LoVo (cell line): ENCODE measurements at regions not wholly inside any gene's neighbourhood (a gene's known extent, or its start where the extent isn't known, plus 50 kb on each side); places are given as distances from the start of the nearest gene placed in this dataset.

Experiments used
- DNase-seq: peaks from one replicate; pipeline ENCODE4 v3.0.0-alpha.2; 2016; ENCODE audit warnings: low spot score

GRCh38 chr5:116685069-116685468, 110.4 kb upstream of the SEMA6A start:
- no peak for DNase-seq

DNA sequence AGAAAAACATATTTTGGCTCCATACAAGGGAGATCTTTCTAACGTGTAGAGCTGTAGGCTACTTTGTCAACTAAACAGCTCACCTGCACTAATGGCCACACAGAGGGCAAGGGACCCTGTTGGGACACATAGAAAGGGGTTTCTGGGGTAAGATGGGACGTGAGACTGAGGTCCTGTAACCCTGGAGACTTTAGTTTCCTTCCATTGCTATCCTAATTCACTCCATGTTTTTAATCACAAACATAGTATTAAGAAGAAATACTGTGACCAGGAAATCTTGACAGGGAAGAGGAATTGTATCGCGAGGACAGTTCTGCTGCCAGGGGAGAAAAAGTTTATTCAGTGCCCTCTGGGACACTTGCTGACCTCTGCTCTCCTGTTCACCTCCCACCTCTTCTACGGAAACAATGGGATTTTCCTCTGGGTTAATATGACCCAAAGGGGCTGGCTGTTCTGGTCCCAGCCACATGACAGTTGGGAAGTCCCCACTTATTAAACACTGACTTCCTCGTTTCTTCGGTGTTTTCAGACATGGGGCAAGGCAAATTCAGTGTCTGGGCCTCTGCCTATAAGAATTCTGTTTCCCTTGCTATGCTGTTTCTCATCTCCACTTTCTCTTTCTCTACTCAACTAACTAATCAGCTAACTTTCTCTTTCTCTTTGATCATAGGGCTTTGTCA, 106.9 kb upstream of the SEMA6A start:
- no peak for DNase-seq

- DNase-seq: no peak
These were observed 100.9 kb upstream of the SEMA6A start for GRCh38 chr5:116675626-116675910.

GRCh38 chr5:116674881-116675625, 100.4 kb upstream of the SEMA6A start:
- DNase-seq: no peak

DNA sequence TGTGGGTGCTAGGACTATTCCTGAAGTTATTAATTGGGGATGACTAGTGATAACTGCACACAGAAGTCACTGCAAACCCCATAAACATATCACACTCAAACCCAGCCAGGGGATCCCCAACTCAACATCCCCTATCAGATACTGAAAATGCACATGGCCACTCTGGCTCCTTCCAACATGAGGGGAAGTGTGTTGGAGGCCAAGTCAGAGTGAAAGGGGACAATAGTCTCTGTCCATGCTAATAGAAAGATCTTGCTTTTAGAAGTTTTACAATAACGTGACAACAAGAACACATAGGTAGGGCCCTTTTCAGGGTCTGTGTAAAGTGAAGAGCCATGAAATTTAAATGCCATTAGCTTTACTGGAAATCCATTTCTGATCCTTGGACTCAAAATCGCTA, 98.8 kb upstream of the SEMA6A start:
- DNase-seq: no peak

- DNase-seq: no peak
These were observed 97.6 kb upstream of the SEMA6A start for GRCh38 chr5:116672203-116672602.

GRCh38 chr5:116671211-116671736, 96.7 kb upstream of the SEMA6A start:
- no peak for DNase-seq

DNA sequence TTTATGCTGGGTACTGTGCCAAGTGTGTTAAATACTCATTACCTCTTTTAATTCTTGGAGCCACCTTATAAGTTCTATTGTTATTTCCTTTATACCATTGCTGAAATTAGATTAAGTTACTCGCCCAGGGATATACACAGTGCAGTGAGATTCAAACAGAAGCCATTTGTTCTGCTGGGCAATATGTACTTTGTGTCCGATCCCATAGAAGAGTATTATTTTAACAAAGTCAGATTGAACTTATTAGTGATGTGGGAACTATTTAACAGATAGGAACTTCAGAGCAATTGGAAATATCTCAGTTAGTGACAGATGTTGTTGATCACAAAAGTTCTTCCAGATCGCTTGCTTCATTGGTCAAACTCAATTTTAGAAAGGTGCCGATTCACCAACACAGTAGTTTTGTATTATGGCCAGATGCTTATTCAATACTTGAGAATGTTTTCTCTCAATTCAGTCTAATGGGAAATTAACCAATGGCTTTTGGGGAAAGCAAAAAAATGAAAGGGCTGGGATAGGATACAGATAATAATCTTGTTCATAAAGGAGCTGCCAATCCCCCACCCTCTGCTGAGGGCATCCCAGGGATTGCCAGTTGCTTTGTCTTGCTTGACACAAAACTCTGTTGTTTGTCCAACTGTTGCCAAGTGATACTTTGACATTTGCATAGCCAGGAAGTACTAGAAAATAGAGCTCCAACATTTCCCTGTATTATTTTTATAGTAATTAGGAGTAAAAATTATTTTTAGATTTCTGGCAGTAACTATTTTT, 94.8 kb upstream of the SEMA6A start:
- no peak for DNase-seq

- DNase-seq: no peak
These were observed 93.8 kb upstream of the SEMA6A start for GRCh38 chr5:116668390-116668789.

GRCh38 chr5:116666901-116667300, 92.3 kb upstream of the SEMA6A start:
- DNase-seq: no peak

DNA sequence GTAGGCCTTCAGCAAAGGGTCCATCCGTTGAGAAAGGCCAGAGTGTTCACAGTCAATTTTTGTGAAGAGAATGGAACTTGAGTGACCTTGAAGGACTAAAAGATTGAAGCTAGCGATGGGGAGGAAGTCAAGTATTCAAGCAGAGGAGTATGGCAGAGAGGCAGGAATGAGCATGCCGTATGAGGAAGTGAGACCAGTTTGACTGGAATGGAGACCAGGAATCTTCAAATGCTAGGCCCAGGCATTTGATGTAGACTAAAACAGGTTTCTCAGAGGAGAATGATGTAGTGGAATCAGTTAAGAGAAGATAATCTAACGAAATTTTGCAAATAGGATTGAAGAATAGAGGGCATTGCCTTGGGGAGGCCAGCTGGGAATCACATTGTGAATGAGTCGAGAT, 90.4 kb upstream of the SEMA6A start:
- no peak for DNase-seq

- no peak for DNase-seq
These were observed 88.5 kb upstream of the SEMA6A start for GRCh38 chr5:116663081-116663480.

DNA sequence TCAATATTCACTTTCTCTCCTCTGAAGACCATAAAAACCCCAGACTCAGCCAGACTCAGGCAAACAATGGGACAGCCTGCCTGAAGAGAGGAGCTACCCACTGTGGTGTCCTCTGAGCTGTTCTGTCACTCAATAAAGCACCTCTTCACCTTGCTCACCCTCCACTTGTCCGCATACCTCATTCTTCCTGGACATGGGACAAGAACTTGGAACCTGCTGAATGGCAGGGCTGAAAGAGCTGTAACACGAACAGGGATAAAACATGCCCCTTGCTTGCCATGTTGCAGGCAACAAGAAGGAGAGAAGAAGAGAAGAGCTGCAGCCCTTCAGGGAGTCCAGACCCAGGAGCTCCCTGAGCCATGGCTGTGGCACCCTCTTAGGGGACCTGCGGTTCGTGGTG, 86.8 kb upstream of the SEMA6A start:
- DNase-seq: no peak

GRCh38 chr5:116660929-116661328, 86.3 kb upstream of the SEMA6A start:
- DNase-seq: no peak

DNA sequence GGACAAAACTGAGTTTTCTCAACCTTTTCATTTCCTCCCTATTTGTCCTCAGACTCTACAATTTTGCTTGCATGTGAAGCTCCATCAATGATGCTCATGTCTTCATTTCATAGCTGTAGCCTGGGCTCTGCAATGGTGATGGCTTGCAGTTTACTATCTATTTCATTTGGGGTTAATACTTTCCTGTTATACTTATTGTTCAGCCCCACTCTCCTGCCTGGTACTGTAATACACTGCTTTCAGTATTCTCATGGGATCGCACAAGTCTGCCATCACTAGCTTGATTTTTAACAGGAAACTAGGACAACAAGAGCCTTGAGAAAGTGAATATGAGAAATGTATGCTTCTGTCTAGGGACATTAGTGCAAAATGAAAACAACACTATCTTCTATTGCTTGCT, 84.2 kb upstream of the SEMA6A start:
- DNase-seq: no peak

DNA sequence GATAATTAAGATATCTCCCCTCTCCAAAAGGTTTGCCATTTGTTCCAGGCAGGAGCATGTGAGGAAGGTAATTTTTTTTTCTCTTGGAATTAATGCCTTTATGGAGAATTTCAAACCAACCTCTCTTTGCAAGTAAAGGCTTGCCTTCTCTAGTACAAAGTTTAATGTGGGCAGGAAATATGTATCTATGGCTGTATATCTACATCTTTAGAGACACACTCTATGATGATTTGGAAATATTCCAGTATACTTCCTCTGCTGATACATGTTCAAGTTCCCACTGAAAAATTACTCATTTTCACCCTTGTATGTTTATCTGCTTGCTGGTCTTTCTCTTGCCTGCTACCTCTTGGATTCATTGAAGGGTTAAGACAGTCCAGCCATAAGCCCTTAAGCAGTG, 83.5 kb upstream of the SEMA6A start:
- no peak for DNase-seq

GRCh38 chr5:116655431-116655830, 80.8 kb upstream of the SEMA6A start:
- DNase-seq: no peak

DNA sequence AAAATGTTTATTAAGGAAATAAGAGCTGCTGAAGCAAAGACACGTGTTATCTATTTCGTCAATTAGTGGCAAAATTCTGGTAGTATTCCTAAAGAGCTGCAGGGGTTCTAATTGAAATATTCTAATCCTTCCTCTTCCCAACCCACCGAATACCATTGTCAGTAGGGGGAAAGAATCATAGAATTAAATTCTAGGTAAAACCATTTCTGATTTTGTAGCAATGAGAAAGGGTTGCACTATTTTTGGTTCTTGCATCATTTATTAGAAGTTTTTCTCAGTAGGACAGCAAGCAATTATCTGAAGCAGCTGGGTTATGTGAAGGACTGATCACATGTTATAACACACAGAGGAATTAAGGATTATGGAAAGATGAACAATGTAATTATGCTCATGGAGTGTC, 80.3 kb upstream of the SEMA6A start:
- no peak for DNase-seq

DNA sequence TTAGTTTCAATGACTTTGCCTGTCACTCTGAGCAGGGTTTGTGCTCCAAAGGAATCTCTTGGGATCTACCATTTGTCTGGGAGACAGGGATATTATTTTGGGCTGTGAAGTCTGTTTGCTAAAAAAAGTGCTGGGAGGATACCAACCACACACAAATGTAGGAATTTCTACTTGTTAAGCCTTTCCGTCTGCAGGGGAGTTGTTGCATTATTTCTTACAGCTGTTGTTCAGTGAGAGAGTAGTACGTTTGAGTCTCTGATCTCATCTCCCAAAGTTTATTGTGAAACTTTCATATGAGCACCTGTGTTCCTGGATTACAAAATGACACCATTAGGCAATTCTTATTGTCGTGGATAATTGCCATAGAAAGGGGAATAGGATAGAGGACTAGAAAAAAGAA, 78.3 kb upstream of the SEMA6A start:
- no peak for DNase-seq

DNA sequence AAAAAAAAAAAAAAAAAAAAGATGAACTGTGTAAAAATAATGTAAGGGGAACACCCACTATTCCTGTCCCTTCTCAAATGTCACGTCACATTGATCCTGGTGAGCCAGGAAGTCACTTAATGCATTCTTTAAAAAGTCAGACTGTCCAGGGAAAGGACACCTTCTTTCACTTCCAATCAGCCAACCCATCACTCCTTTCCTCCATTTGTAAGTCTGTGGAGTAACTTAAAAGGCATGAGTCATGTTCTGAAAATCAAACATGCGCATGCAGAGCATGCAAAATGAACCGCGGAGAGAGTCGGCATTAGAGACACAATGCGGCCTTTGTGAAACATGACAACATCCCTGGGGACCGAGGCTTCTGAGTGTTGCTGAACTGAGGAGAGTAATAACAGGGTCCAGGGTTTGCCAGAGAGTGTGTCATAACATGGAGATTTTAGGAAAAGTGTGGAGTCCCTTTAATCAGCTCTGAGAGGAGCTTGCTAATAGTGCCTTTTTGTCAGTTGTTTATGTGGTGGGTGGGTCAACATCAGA, 77.6 kb upstream of the SEMA6A start:
- DNase-seq: no peak

DNA sequence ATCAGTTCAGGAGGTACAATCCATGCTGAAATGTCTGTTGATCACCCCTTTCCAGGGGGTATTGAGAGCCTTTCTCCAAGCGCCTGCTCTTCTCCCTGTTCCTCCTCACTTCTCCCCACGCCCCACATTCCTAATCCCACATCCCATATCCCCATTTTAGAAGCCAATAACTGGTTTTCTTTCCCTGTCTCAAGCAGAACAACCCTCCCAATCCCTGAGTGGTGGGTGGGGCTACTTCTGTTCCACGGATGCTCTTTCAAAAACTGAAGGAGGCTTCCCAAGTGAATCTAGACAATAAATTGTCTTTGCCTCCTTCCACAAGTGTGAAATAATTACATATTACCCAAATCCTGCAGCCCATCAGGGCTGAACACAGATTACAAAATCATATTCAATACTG, 77.0 kb upstream of the SEMA6A start:
- DNase-seq: no peak

- DNase-seq: no peak
These were observed 76.3 kb upstream of the SEMA6A start for GRCh38 chr5:116650964-116651363.

GRCh38 chr5:116650544-116650943, 75.9 kb upstream of the SEMA6A start:
- no peak for DNase-seq
